NOMO-1 treated with DMSO at 0.1 percent for 48 hours (cell line): ENCODE measurements at regions not wholly inside any gene's neighbourhood (a gene's known extent, or its start where the extent isn't known, plus 50 kb on each side); places are given as distances from the start of the nearest gene placed in this dataset.
"Not testable (repeated sequence)": the region's sequence is repeated elsewhere in the genome, so short reads cannot be mapped to it uniquely, and the experiment has no call there.

Experiments used
- DNase-seq: peaks from one replicate; lab custom pipeline; 2025; ENCODE audit not compliant: unreplicated experiment; lab: John Stamatoyannopoulos, UW

- DNase-seq = not testable (repeated sequence)
Observed at GRCh38 chr9:104323967-104324694, 179.9 kb upstream of the OR13F1 start.

GRCh38 chr9:104326912-104327311 lies 177.2 kb upstream of the OR13F1 start:
- DNase-seq = no peak

GRCh38 chr9:104329245-104329644 lies 174.8 kb upstream of the OR13F1 start:
- no peak for DNase-seq

GRCh38 chr9:104330841-104331240 lies 173.2 kb upstream of the OR13F1 start:
- no peak for DNase-seq

- DNase-seq = no peak
Observed at GRCh38 chr9:104334549-104334948, 169.5 kb upstream of the OR13F1 start.

GRCh38 chr9:104339692-104340091 lies 164.4 kb upstream of the OR13F1 start:
- DNase-seq = no peak

GRCh38 chr9:104342552-104342951 lies 161.5 kb upstream of the OR13F1 start:
- no peak for DNase-seq

- no peak for DNase-seq
Observed at GRCh38 chr9:104345061-104345460, 159.0 kb upstream of the OR13F1 start.

GRCh38 chr9:104350541-104350940 lies 153.5 kb upstream of the OR13F1 start:
- DNase-seq = no peak

- DNase-seq = no peak
Observed at GRCh38 chr9:104351726-104352125, 152.3 kb upstream of the OR13F1 start.

GRCh38 chr9:104361207-104361606 lies 142.9 kb upstream of the OR13F1 start:
- no peak for DNase-seq

- DNase-seq = no peak
Observed at GRCh38 chr9:104362912-104363472, 141.1 kb upstream of the OR13F1 start.

- DNase-seq = no peak
Observed at GRCh38 chr9:104367507-104367906, 136.6 kb upstream of the OR13F1 start.

- DNase-seq = not testable (repeated sequence)
Observed at GRCh38 chr9:104368318-104368717, 135.7 kb upstream of the OR13F1 start.

- no peak for DNase-seq
Observed at GRCh38 chr9:104374711-104375110, 129.4 kb upstream of the OR13F1 start.

- no peak for DNase-seq
Observed at GRCh38 chr9:104386013-104386412, 118.0 kb upstream of the OR13F1 start.

- DNase-seq = peak; percentile 12
Observed at GRCh38 chr9:104386425-104387069, 117.5 kb upstream of the OR13F1 start.

GRCh38 chr9:104388071-104388470 lies 116.0 kb upstream of the OR13F1 start:
- no peak for DNase-seq

- DNase-seq = no peak
Observed at GRCh38 chr9:104389341-104389740, 114.7 kb upstream of the OR13F1 start.

GRCh38 chr9:104394901-104395300 lies 109.2 kb upstream of the OR13F1 start:
- not testable (repeated sequence) for DNase-seq

GRCh38 chr9:104412238-104412637 lies 91.8 kb upstream of the OR13F1 start:
- no peak for DNase-seq

- DNase-seq = no peak
Observed at GRCh38 chr9:104416470-104416869, 87.6 kb upstream of the OR13F1 start.
